T-cell (primary cell): ENCODE measurements at regions not wholly inside any gene's neighbourhood (a gene's known extent, or its start where the extent isn't known, plus 50 kb on each side); places are given as distances from the start of the nearest gene placed in this dataset.
"Not testable (repeated sequence)": the region's sequence is repeated elsewhere in the genome, so short reads cannot be mapped to it uniquely, and the experiment has no call there.

Experiments used
- ATAC-seq, 4 experiments: fragments of 200-7000 bp in 3 of 4; fragments of 150-1000 bp in 1 of 4; cut with Tn5 transposase; replicated peaks in 1 of 4; 1 replicate in 3 of 4; 2 replicates in 1 of 4; pipeline ENCODE4 v1.10.0; 2021; ENCODE audit warnings: moderate library complexity in 3 of 4, mild to moderate bottlenecking in 2 of 4, moderate number of reproducible peaks in 1 of 4
- CTCF ChIA-PET, 2 donors: fragments of 300-600 bp; sonication (Branson Sonifier 250); formaldehyde crosslinking; loops; one replicate each; lab custom pipeline; 2022; ENCODE audit warnings: antibody characterized with exemption in 2 of 2; lab: Charles Lee
- POLR2A ChIA-PET, 2 donors: fragments of 300-600 bp; sonication (Branson Sonifier 250); formaldehyde crosslinking; loops; one replicate each; lab custom pipeline; 2022; ENCODE audit warnings: antibody characterized with exemption in 2 of 2; lab: Charles Lee
- DNase-seq, 35 experiments: peaks; one replicate each; pipeline versions ENCODE4 v3.0.0 to v3.0.0-alpha.2; 2013 to 2023
- H3K27ac ChIP-seq: one replicate; pipeline ENCODE4 v1.5.1; 2013; ENCODE audit warnings: low read length
- H3K27me3 ChIP-seq, 2 experiments: replicated peaks in 1 of 2; 1 replicate in 1 of 2; 2 replicates in 1 of 2; pipeline versions ENCODE4 v1.6.1 to v1.7.0; 2013; ENCODE audit warnings: low read length in 1 of 2, mixed read lengths in 1 of 2; ENCODE audit not compliant: control insufficient read depth in 2 of 2, insufficient read depth in 2 of 2; ENCODE audit errors: extremely low read depth in 1 of 2
- H3K36me3 ChIP-seq, 2 donors: 1 replicate in 1 of 2; 2 replicates in 1 of 2; pipeline versions ENCODE4 v1.6.1 to v1.7.0; 2013; ENCODE audit warnings: low read length in 1 of 2; ENCODE audit not compliant: control insufficient read depth in 2 of 2, insufficient read depth in 1 of 2; ENCODE audit errors: extremely low read depth in 1 of 2
- H3K4me1 ChIP-seq, 2 experiments: 1 replicate in 1 of 2; 2 replicates in 1 of 2; pipeline versions ENCODE4 v1.6.1 to v1.7.0; 2013; ENCODE audit warnings: low read length in 2 of 2, mixed read lengths in 1 of 2; ENCODE audit not compliant: insufficient read depth in 2 of 2, control insufficient read depth in 1 of 2; ENCODE audit errors: extremely low read depth in 1 of 2
- H3K4me3 ChIP-seq, 2 donors: 1 replicate in 1 of 2; 2 replicates in 1 of 2; pipeline versions ENCODE4 v1.5.1 to v1.7.0; 2013; ENCODE audit warnings: mild to moderate bottlenecking in 2 of 2, low read length in 1 of 2, moderate library complexity in 1 of 2; ENCODE audit not compliant: control insufficient read depth in 1 of 2; ENCODE audit errors: extremely low read depth in 1 of 2
- H3K9me3 ChIP-seq: 2 replicates; pipeline ENCODE4 v1.7.0; 2013
- H3K27ac Mint-ChIP-seq, 2 donors: one replicate each; pipeline ENCODE4 v1.8.0; 2020 to 2021; ENCODE audit warnings: mild to moderate bottlenecking in 2 of 2, mixed read lengths in 2 of 2
- H3K27me3 Mint-ChIP-seq, 2 donors: one replicate each; pipeline ENCODE4 v1.8.0; 2021 to 2022; ENCODE audit warnings: mixed read lengths in 2 of 2
- H3K36me3 Mint-ChIP-seq: one replicate; pipeline ENCODE4 v1.8.0; 2021; ENCODE audit warnings: mixed read lengths
- H3K4me1 Mint-ChIP-seq, 3 donors: one replicate each; pipeline ENCODE4 v1.8.0; 2020 to 2022; ENCODE audit warnings: mixed read lengths in 3 of 3, mild to moderate bottlenecking in 1 of 3
- H3K4me3 Mint-ChIP-seq, 3 donors: one replicate each; pipeline ENCODE4 v1.8.0; 2020 to 2022; ENCODE audit warnings: mild to moderate bottlenecking in 3 of 3, mixed read lengths in 3 of 3, moderate library complexity in 3 of 3
- H3K9me3 Mint-ChIP-seq, 3 donors: one replicate each; pipeline ENCODE4 v1.8.0; 2020 to 2022; ENCODE audit warnings: mixed read lengths in 3 of 3
- WGBS: methylation state at CpG from one replicate; pipeline ENCODE4 v1.1.5; 2013; ENCODE audit warnings: missing lambda C conversion rate; ENCODE audit not compliant: insufficient coverage; 5-methylcytosine and 5-hydroxymethylcytosine counted together

DNA sequence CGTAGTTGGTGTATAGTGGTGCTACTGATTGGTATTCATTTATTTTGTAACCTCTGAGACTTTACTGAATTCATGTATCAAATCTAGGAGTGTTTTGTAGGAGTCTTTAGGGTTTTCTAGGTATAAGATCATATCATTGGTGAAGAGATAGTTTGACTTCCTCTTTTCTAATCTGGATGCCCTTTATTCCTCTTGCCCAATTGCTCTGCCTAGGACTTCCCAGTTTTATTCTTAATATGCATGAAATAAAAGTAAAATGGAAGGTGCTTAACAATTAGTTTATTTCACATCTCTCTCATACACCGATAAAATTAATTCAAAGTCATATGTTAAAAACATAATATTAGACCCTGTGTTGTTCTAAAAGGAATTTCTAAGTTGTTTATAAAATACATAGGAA, 95.2 kb downstream of the CCDC74A start:
- POLR2A ChIA-PET, H3K4me1 Mint-ChIP-seq: not testable (repeated sequence)
- no CpG with 5 or more reads among the region's 2 CpGs for WGBS

DNA sequence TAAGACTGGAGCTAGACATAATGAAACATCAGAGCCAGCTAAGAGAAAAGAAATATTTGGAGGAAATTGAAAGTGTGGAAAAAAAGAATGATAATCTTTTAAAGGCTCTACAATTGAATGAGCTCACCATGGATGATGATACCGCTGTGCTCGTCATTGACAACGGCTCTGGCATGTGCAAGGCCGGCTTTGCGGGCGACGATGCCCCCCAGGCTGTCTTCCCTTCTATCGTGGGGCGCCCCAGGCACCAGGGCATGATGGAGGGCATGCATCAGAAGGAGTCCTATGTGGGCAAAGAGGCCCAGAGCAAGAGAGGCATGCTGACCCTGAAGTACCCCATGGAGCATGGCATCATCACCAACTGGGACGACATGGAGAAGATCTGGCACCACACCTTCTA, 98.3 kb downstream of the CCDC74A start:
- DNase-seq, H3K27me3 ChIP-seq, H3K4me3 Mint-ChIP-seq, H3K9me3 Mint-ChIP-seq, POLR2A ChIA-PET, H3K27ac Mint-ChIP-seq, ATAC-seq, H3K27ac ChIP-seq, H3K4me1 Mint-ChIP-seq, CTCF ChIA-PET, H3K36me3 Mint-ChIP-seq, H3K9me3 ChIP-seq, H3K36me3 ChIP-seq, H3K4me3 ChIP-seq, H3K4me1 ChIP-seq: not testable (repeated sequence)
- peaks cover 15 to 16% of the 10 kb centered on the region in 2 donors for H3K27me3 Mint-ChIP-seq
- WGBS: 63% methylated on average over 2 of the region's 10 CpGs

More for the DNA sequence above, 95.2 kb downstream of the CCDC74A start:
- H3K27me3 ChIP-seq, ATAC-seq, H3K36me3 Mint-ChIP-seq, H3K9me3 Mint-ChIP-seq, H3K4me3 ChIP-seq, CTCF ChIA-PET, H3K27ac ChIP-seq, H3K27ac Mint-ChIP-seq, DNase-seq, H3K4me1 ChIP-seq, H3K9me3 ChIP-seq, H3K36me3 ChIP-seq, H3K4me3 Mint-ChIP-seq: not testable (repeated sequence)
- peaks cover 20 to 24% of the 10 kb centered on the region in 2 donors for H3K27me3 Mint-ChIP-seq

DNA sequence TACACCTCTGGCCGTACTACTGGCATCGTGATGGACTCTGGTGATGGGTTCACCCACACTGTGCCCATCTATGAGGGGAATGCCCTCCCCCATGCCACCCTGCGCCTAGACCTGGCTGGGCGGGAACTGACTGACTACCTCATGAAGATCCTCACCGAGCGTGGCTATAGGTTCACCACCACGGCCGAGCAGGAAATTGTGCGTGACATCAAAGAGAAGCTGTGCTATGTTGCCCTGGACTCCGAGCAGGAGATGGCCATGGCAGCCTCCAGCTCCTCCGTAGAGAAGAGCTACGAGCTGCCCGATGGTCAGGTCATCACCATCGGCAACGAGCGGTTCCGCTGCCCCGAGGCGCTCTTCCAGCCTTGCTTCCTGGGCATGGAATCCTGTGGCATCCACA, 98.9 kb downstream of the CCDC74A start:
- H3K27ac Mint-ChIP-seq, H3K4me3 Mint-ChIP-seq, H3K27me3 ChIP-seq, H3K9me3 Mint-ChIP-seq, CTCF ChIA-PET, H3K9me3 ChIP-seq, POLR2A ChIA-PET, H3K4me1 Mint-ChIP-seq, DNase-seq, H3K4me1 ChIP-seq, H3K4me3 ChIP-seq, H3K27ac ChIP-seq, H3K36me3 Mint-ChIP-seq, ATAC-seq, H3K36me3 ChIP-seq: not testable (repeated sequence)
- WGBS: 82% methylated on average over 16 of the region's 19 CpGs
- H3K27me3 Mint-ChIP-seq: peaks cover 13 to 14% of the 10 kb centered on the region in 2 donors

DNA sequence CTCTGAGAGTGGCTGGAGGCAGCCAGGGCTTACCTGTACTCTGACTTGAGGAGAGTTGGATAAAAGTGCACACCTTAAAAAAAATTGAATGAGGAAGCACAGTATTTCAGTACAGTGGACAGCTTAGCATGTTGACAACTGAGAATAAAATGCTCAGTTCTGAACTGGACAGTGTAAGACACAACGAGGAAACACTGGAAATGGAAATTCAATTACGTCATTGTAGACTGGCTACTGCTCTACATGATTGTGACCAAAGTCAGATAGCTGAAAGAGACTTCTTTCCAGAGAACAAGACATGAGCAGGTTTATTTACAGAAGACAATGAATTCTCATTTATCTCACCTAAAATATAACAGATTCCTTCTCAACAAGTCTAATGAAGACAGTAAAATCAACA, 100.1 kb downstream of the CCDC74A start:
- H3K4me1 ChIP-seq, POLR2A ChIA-PET, H3K9me3 Mint-ChIP-seq, H3K4me1 Mint-ChIP-seq, DNase-seq, H3K27me3 ChIP-seq, H3K4me3 Mint-ChIP-seq, H3K27ac Mint-ChIP-seq, H3K9me3 ChIP-seq, H3K36me3 Mint-ChIP-seq, ATAC-seq, H3K36me3 ChIP-seq, H3K4me3 ChIP-seq, H3K27ac ChIP-seq, CTCF ChIA-PET: not testable (repeated sequence)
- 20% methylated on average over 1 of the region's 2 CpGs for WGBS
- H3K27me3 Mint-ChIP-seq: peaks cover 11 to 16% of the 10 kb centered on the region in 2 donors

DNA sequence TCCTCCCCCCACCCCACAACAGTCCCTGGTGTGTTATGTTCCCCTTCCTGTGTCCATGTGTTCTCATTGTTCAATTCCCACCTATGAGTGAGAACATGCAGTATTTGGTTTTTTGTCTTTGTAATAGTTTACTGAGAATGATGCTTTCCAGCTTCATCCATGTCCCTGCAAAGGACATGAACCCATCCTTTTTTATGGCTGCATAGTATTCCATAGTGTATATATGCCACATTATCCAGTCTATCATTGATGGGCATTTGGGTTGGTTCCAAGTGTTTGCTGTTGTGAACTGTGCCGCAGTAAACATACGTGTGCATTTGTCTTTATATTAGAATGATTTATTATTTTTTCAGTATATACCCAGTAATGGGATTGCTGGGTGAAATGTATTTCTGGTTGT, 104.0 kb downstream of the CCDC74A start:
- DNase-seq, H3K4me3 Mint-ChIP-seq, H3K36me3 ChIP-seq, H3K27ac ChIP-seq, H3K4me1 ChIP-seq, ATAC-seq, H3K9me3 Mint-ChIP-seq, H3K27ac Mint-ChIP-seq, H3K4me1 Mint-ChIP-seq, H3K36me3 Mint-ChIP-seq, H3K9me3 ChIP-seq, POLR2A ChIA-PET, CTCF ChIA-PET, H3K4me3 ChIP-seq, H3K27me3 ChIP-seq: not testable (repeated sequence)
- WGBS: no CpG with 5 or more reads among the region's 2 CpGs
- peaks cover 11 to 14% of the 10 kb centered on the region in 2 donors for H3K27me3 Mint-ChIP-seq

- H3K4me1 Mint-ChIP-seq, H3K36me3 ChIP-seq, H3K9me3 ChIP-seq, H3K4me3 ChIP-seq, H3K4me3 Mint-ChIP-seq, H3K9me3 Mint-ChIP-seq, H3K27ac Mint-ChIP-seq, H3K36me3 Mint-ChIP-seq, H3K27ac ChIP-seq, DNase-seq, H3K27me3 ChIP-seq, ATAC-seq, CTCF ChIA-PET, H3K27me3 Mint-ChIP-seq, H3K4me1 ChIP-seq, POLR2A ChIA-PET: not testable (repeated sequence)
- WGBS: 94% methylated on average over 6 of the region's 8 CpGs
These were observed 105.7 kb downstream of the CCDC74A start for GRCh38 chr2:131633405-131633804.
